ENCODE measurements at regions not wholly inside any gene's neighbourhood (a gene's known extent, or its start where the extent isn't known, plus 50 kb on each side); places are given as distances from the start of the nearest gene placed in this dataset.

DNA sequence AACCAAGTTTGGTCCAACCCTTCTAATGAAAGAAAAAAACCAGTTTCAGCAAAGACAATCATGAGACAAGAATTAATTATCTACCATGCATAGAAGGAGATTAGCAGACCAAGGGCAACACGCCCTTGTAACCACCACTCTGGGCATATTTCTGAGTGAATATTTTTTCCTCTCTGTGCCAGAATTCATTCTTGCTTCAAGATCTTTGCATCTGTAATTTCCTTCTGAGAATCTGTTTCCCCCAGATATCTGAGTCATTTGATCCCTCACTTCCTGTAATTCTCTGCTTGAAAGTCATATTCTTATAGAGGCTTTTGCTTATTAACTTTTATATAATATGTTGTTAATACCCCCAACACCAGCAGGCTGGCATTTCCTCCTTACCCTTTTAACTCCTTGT is 243.7 kb downstream of the SLC16A7 start:
- intact Hi-C loops (cut with micrococcal nuclease) = loop anchor here (10.0 kb wide), 1 partner anchor 405 kb away; no protein-coding TSS in a partner anchor
- no peak for DNase-seq
- no peak for ATAC-seq

DNA sequence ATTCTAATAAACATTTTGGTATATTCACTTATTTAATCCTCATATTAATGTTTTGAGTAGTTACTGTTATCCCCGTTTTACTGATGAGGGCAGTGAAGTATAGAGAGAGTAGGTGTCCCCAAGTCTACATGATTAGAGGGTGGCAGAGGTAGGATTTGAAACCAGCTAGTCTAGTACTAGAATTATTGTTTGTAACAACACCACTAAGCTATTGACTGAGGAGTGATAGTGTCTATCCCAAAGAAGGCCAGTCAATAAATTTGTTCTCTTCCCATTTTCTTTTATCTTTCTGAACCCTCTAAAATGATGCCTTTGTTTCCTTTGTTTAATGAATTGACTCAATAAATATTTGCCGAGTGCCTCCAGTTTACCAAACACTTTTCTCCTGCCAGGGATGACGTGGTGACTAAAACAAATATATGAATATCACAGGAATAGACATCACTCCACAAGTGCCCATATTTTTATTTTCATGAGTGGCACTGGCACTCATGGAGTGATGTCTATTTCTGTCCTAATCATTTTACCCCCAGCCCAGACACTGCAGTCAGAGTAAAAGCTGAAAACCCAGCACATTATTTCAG is 247.5 kb downstream of the SLC16A7 start:
- no peak for ATAC-seq
- intact Hi-C loops (cut with micrococcal nuclease) = no loop called here
- DNase-seq = no peak

DNA sequence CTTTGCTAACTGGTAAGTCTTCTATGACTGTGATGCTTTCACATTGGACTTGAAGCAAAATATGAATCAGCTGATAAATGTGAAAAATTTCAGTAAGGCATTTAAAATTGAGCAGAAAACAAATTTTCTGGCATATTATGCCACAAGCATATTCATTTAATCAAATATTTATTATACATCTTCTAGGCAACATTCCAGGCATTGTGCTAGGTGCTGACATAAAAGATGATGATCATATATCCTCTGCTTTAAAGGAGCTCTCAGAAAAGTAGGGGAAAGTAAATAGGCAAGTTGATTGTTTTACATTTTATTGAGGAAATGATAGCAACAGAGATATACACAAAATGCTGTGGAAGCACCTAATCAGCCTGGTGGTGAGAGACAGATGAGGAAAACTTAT is 248.9 kb downstream of the SLC16A7 start:
- no peak for DNase-seq
- intact Hi-C loops (cut with micrococcal nuclease) = no loop called here
- ATAC-seq = no peak

DNA sequence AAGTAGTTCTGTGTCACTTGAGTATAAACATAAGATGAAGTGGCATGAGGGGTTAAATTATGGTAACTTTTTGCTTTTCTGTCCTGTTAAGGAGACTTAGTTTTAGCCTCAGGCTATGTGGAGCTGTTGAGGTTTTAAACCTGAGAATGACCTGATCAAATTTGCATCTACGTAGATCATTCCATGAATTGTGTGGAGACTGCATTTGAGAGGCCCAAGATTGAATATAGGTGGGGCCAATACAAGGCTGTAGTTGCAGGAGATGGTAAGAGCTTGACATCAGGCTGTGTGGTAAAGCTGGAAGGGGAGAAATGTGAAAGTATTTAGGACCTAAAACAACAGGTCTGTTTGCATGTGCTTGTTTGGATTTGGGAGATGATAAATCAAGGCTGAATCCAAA is 249.5 kb downstream of the SLC16A7 start:
- intact Hi-C loops (cut with micrococcal nuclease) = no loop called here
- no peak for DNase-seq
- ATAC-seq = no peak

DNA sequence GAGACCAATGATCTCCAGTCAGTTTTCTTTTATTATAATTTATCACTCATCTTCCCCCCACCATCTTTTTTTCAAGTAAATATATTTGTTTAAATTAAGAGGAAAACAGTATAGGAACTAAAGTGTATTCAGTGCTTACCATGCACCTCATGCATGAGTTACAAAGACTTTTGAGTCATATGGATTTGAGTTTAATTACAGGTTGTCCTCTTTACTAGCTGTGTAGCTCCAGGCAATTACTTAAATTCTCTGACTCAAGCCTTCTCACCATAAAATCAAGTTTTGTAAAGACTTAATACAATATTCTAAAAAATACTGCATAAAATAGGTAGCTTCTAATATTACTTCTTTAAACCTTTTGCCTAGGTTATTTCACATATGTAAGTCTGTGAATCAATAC is 251.3 kb downstream of the SLC16A7 start:
- intact Hi-C loops (cut with micrococcal nuclease) = no loop called here
- DNase-seq (no peak), ATAC-seq (no peak)

DNA sequence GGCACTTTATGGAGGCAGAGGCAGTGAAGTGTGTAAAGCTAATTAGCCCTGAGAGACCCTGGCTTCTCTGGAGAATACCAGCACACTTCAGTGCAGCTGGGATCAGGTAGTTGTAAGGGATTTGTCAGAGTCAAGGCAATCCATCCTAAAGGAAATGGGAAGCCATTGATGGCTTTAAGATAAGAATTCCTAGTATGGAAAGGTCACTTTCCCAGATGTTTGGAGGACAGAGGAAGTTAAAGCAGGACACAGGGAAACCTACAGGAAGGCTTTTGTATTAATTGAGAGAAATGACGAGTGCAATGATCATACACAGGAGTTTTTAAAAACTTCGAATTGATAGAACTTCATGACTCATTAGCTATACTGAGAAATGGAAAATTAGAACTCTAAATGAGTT is 254.4 kb downstream of the SLC16A7 start:
- ATAC-seq (no peak), DNase-seq (no peak)
- intact Hi-C loops (cut with micrococcal nuclease) = no loop called here

DNA sequence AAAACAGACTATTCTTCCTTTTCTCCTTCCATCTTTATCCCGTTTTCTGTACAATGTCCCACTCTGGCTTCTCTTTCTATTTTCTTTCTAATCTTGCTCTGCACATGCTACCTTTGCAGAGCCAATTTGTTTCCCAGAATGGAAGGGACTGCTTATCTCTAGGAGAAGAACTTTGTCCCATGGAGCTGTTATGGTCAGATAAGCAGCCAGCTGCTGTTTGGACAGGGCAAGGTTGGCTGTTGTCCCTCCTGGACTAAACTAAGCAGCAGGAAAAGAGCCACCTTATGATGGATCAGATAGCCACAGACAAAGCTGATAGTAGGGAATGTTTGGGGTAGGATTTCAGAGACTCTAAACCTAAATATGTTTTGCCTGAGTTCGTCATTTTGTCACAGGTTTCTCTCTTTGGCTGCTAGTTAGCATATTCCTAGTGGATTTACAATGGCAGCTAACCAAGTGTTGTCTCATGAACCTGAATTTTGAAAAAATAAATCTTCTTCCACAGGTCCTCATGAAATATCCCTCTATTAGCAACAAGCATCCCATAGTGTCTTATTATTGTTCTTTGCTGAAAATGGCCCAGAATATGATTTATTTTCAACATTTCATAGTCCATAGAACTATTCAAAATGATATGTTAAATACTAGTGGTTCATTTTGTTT is 262.8 kb downstream of the SLC16A7 start:
- intact Hi-C loops (cut with micrococcal nuclease) = no loop called here
- peak; percentile 35 for ATAC-seq
- no peak for DNase-seq

DNA sequence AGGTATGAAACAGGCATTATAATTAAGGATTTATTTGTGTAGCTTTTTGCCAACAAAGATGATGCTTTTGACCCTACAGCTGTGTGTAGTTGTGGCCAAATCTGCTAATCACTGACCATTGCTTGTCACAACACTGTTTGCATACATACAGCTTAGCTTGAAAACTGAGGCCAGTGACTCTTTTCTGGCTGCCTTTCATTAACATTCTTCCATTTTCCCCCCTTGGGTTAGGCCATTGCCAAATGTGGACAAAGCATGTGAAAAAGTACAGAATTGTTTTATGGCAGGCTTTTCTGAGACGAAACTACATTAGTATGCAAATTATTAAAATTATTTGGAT is 263.3 kb downstream of the SLC16A7 start:
- intact Hi-C loops (cut with micrococcal nuclease) = no loop called here
- no peak for ATAC-seq
- DNase-seq = no peak

DNA sequence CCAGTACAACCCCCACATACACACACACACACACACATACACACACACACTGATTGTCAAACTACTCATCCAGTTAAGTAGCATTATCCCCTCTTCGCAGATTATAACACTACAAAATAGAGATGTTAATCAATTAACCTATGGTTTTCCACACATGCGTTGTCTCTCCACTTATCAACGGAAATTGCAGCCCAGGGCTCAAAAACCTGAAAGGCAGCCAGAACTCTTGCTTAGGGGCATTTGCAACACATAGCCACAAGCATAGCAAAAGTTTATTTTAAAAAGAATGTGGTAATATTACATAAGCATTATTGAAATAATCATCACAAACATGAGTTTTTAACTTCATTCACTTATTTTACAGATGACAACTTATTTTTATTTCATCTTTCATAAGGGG is 265.8 kb downstream of the SLC16A7 start:
- DNase-seq = no peak
- intact Hi-C loops (cut with micrococcal nuclease) = no loop called here
- ATAC-seq = no peak

DNA sequence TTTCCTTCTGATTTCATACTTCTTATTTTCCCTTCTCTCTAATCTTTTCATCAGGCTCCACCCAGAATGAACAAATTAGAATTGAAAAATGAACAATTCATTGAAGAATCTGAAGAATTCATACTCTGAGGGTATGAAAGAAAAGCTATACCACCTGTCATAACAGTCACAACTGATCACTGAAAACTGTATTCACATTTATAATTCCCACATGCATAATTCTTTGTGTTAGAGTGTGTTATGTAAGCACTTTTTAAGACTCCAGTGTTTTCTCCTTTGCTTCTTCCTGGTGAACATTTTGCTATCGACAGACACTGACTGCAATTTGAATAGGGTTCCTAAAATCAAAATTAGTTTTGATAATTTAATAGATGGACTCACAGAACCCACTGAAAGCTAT is 271.2 kb downstream of the SLC16A7 start:
- intact Hi-C loops (cut with micrococcal nuclease) = no loop called here
- DNase-seq (no peak), ATAC-seq (no peak)

DNA sequence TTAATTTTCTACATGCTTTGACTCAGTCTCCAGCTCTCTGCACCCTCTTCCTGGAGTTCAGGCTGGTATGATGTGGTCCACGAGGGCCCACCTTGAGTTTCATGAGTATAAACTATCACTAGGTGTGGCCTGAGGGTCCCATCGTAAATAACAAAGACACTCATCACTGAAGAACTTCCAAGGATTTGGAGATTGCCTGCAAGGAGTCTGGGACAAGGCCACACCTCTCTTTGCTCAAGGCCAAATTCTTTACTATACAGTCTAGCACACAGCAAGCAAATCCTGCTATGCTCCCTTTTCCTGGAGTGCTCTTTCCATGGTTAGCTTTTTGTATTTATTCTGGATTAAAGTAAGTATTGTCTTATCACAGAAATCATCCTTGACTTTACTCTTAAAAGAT is 271.9 kb downstream of the SLC16A7 start:
- intact Hi-C loops (cut with micrococcal nuclease) = no loop called here
- no peak for ATAC-seq
- no peak for DNase-seq

DNA sequence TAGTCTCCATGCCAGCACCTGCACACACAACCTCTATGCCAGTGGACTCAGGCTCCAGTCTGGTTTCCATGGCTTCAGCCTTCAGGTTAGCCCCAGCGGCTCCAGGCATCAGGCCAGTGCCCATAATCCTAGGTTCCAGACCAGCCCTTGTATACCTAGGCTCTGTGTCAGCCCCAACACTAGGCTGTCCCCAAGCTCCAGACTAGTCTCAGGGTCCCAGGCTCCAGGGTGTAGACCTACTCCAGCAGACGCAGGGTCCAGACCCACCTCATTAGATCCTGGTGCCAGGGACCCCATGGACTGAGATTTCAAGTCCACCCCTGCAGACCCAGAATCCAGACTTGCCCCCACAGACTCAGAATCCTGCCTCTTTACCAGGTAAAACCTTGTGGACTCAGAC is 275.9 kb downstream of the SLC16A7 start:
- DNase-seq = no peak
- intact Hi-C loops (cut with micrococcal nuclease) = no loop called here
- ATAC-seq = no peak

DNA sequence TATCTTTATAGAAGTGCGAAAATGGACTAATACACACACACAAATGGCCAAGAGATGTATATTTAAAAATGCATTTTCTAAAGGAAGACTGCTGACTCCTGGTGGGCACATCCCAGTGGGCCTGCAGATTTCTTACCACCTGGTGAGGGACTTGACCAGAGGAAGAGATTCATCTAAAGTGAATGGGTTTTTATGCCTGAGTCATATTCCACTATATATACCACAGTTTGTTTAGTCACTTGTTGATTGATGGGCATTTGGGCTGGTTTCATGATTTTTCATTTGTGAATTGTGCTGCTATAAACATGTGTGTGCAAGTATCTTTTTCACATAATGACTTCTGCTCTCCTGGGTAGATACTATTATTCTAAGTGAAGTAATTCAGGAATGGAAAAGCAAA is 277.3 kb downstream of the SLC16A7 start:
- no peak for DNase-seq
- ATAC-seq = no peak
- intact Hi-C loops (cut with micrococcal nuclease) = no loop called here

DNA sequence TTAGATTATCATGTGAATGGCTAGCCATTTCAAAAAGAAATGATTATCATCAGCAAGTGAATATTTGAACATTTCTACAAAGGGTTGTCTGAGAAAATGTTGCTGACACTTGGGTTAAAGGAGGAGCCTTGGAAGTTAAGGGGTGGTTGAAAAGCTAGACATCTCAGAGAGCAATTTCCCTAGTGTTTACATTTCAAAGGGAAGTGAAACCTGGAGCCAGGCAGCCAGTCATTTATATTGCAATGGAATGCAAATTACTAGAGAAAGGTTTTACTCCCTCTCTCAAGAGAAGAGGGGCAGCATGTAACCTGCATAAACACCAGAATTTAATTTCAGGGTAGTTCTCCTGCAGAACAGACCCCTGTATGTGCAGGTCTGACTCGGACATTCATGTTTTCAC is 279.0 kb downstream of the SLC16A7 start:
- intact Hi-C loops (cut with micrococcal nuclease) = no loop called here
- no peak for DNase-seq
- ATAC-seq = no peak

DNA sequence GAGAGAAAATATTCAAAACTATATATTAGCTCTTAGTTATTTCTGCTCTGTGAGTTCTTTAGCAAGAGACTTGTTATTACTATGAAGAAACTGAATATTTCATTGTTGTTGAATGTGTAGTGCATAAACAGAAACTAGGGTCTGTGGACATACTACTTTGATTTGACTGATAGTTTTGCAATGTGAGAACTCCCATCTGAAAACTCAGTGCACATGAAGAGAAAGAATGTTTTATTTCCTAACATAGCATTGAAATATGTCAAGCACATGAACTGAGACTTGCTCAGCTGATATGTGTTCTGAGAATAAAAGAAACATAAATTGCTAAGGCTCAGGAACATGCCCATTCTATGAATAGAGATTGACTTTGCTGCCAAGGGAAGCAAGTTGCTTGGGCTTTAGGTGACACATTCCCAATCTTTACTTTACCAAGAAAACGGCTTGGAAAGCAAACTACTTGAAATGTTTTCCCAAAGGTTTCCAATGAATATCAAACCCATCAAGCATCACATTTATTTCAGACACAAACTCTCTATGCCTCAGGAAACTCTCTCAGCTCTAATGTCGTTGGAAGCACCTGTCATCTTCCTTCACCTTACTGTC is 290.4 kb downstream of the SLC16A7 start:
- intact Hi-C loops (cut with micrococcal nuclease) = no loop called here
- DNase-seq = no peak
- no peak for ATAC-seq

DNA sequence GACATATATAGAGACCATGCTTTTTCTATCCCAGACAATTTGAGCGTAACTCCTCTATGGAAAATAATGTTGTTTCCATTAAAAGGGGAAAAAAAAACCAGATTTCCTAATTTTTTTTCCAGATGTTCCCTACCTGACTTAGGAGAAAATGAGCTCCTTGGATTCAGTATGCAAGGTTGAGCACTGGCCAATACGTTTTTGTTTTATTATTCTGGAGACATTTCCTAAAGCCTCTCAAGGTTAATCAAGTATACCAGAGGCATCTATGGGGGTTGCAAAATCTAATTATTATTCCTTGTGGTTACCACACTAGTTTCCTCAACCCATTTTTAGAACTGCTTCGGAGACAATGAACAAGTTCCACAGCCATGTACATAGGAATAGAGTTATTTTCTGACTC is 291.3 kb downstream of the SLC16A7 start:
- DNase-seq (no peak), ATAC-seq (no peak)
- intact Hi-C loops (cut with micrococcal nuclease) = no loop called here

DNA sequence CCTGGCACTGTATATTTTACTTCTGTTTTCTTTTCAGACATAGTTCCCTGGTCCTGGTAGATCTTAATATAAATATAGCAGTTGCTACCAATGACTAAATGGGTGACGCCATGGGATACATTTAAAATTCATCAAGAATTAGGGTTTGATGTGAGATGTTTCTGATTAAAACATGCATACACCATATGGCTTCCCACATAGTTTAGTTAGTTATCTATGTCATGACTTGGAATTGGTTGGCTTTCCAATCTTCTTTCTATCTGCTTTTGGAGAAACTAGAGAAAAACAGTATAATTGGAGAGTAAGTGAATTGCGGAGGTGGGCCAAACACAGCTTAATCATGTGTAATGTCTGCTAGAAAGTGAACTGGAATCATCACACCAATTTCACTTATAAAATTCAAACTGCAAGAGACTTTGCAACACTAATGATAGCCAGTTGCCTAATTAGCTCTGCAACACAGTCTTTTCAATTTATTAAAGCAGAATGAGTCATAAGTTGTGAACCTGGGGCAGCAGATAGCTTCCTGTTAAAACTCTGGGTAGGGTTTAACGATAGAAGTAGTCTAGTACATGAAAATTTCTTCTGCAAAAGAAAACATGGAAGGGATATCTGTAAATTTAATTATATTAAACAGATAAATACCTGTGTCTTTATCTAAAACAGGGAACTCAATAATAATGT is 295.2 kb downstream of the SLC16A7 start:
- no peak for DNase-seq

DNA sequence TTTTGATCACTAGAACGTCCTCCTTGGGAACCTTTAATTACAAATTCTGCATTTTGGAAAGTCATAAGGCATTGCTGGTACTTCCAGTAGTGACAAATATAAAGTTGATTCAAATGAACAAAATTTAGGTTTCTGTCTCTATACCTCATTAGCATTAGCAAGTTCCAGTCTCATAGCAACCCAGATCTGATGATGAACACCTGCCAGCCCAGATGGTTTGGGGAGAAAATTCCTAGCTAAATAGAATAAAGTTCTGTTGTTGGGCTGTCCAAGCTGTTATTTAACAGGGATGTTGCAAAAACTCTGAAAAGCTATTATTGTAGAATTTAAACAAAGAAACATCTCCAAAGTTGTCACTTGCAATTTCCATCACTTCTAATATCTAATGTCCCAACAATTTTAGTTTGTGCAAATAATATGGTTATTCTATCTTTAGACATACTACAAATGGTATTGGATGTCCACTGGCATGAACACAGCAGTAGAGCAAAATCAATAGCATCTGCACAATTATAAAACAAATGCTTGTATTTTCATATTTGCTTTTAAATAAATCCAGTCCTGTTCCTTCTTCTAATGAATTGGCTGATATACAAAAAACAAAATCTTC is 299.4 kb downstream of the SLC16A7 start:
- no peak for ATAC-seq
- intact Hi-C loops (cut with micrococcal nuclease) = no loop called here
- DNase-seq = no peak

More for the DNA sequence above, 295.2 kb downstream of the SLC16A7 start:
- ATAC-seq = no peak
- intact Hi-C loops (cut with micrococcal nuclease) = no loop called here

DNA sequence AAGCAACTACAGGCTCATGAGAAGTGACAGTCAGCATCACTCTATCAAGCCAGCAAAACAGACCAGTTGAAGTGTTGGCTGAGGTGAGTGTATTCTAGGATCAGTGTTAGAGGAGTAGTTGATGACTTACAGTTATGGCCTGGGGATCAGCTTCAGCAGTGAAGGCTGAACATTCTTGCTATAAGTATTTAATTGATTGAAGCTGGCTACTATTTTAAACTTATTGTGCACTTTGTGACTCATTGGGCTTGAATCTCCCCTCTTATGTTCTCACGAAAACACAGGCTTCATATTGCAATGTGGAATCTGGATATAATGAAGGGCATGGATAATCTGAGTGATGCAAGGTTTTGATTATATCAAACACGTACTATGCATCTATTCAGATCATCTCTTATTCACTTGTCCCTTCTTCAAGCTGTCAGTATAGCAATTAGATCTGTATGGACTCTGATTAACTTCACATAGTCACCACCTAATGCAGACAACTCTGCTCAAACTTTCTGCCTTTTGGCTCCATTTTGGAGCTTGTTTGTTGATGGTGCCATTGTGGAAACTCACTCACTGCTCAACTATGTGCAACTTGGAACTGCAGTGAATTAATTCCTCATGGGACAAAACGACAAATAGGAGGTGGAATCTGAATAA is 309.2 kb downstream of the SLC16A7 start:
- intact Hi-C loops (cut with micrococcal nuclease) = no loop called here
- DNase-seq = no peak
- peak; percentile 40 for ATAC-seq

DNA sequence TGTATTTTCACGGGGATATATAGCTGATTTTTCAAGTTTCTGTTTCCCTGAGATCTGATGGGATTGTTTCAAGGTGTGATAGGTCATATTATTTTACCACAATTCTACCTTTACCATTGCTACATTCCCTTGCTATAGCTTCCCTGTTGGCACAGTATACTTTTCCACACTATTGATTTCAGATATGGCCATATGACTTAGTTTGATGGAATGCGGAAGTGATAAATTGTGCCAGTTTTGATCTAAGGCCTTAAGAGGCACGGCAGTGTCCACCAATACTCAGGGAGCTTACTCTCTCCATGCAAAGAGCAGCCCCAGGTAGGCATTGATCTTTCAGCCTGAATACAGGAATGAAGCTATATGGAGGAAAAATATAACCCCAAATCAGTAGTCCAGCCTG is 315.7 kb downstream of the SLC16A7 start:
- ATAC-seq (no peak), DNase-seq (no peak)
- intact Hi-C loops (cut with micrococcal nuclease) = no loop called here

Measured in left ventricle myocardium superior (tissue), 1 donor.